ENCODE measurements at regions not wholly inside any gene's neighbourhood (a gene's known extent, or its start where the extent isn't known, plus 50 kb on each side); places are given as distances from the start of the nearest gene placed in this dataset.

- no peak for DNase-seq
Measured at GRCh38 chr1:14220811-14221210, 377.7 kb upstream of the KAZN start.

GRCh38 chr1:14222086-14222485 lies 376.4 kb upstream of the KAZN start:
- DNase-seq = no peak

- DNase-seq = no peak
Measured at GRCh38 chr1:14228677-14229076, 369.8 kb upstream of the KAZN start.

GRCh38 chr1:14233510-14233909 lies 365.0 kb upstream of the KAZN start:
- DNase-seq = no peak

- DNase-seq = no peak
Measured at GRCh38 chr1:14236097-14236496, 362.4 kb upstream of the KAZN start.

GRCh38 chr1:14238472-14239307 lies 359.8 kb upstream of the KAZN start:
- DNase-seq = no peak

- no peak for DNase-seq
Measured at GRCh38 chr1:14240265-14240664, 358.2 kb upstream of the KAZN start.

- DNase-seq = no peak
Measured at GRCh38 chr1:14242123-14242522, 356.4 kb upstream of the KAZN start.

- no peak for DNase-seq
Measured at GRCh38 chr1:14242870-14243269, 355.6 kb upstream of the KAZN start.

GRCh38 chr1:14245954-14246353 lies 352.5 kb upstream of the KAZN start:
- no peak for DNase-seq

GRCh38 chr1:14246471-14246870 lies 352.0 kb upstream of the KAZN start:
- no peak for DNase-seq

GRCh38 chr1:14247666-14248065 lies 350.8 kb upstream of the KAZN start:
- no peak for DNase-seq

GRCh38 chr1:14251871-14252270 lies 346.6 kb upstream of the KAZN start:
- no peak for DNase-seq

- DNase-seq = no peak
Measured at GRCh38 chr1:14253676-14254075, 344.8 kb upstream of the KAZN start.

- DNase-seq = no peak
Measured at GRCh38 chr1:14254251-14254650, 344.2 kb upstream of the KAZN start.

- no peak for DNase-seq
Measured at GRCh38 chr1:14255233-14255632, 343.3 kb upstream of the KAZN start.

- DNase-seq = no peak
Measured at GRCh38 chr1:14255711-14256110, 342.8 kb upstream of the KAZN start.

GRCh38 chr1:14259191-14259757 lies 339.2 kb upstream of the KAZN start:
- no peak for DNase-seq

GRCh38 chr1:14260480-14260879 lies 338.0 kb upstream of the KAZN start:
- no peak for DNase-seq

- no peak for DNase-seq
Measured at GRCh38 chr1:14261395-14261794, 337.1 kb upstream of the KAZN start.

- no peak for DNase-seq
Measured at GRCh38 chr1:14262637-14263036, 335.8 kb upstream of the KAZN start.

- no peak for DNase-seq
Measured at GRCh38 chr1:14263225-14263624, 335.3 kb upstream of the KAZN start.

- no peak for DNase-seq
Measured at GRCh38 chr1:14263671-14264070, 334.8 kb upstream of the KAZN start.

GRCh38 chr1:14265495-14265894 lies 333.0 kb upstream of the KAZN start:
- DNase-seq = no peak

GRCh38 chr1:14267991-14268390 lies 330.5 kb upstream of the KAZN start:
- no peak for DNase-seq
